Sigmoid colon (tissue), 4 donors: ENCODE measurements at regions not wholly inside any gene's neighbourhood (a gene's known extent, or its start where the extent isn't known, plus 50 kb on each side); places are given as distances from the start of the nearest gene placed in this dataset.

Experiments used
- POLR2A ChIP-seq, 2 donors: fragments of 450-650 bp; IDR thresholded peaks; one replicate each; pipeline ENCODE4 v1.6.1; 2016; ENCODE audit warnings: antibody characterized with exemption in 2 of 2, mild to moderate bottlenecking in 2 of 2, moderate library complexity in 2 of 2
- POLR2AphosphoS5 ChIP-seq, 4 donors: sonication (generic); formaldehyde crosslinking; IDR thresholded peaks; one replicate each; pipeline ENCODE4 v1.6.1; 2017; ENCODE audit warnings: antibody characterized with exemption in 4 of 4

DNA sequence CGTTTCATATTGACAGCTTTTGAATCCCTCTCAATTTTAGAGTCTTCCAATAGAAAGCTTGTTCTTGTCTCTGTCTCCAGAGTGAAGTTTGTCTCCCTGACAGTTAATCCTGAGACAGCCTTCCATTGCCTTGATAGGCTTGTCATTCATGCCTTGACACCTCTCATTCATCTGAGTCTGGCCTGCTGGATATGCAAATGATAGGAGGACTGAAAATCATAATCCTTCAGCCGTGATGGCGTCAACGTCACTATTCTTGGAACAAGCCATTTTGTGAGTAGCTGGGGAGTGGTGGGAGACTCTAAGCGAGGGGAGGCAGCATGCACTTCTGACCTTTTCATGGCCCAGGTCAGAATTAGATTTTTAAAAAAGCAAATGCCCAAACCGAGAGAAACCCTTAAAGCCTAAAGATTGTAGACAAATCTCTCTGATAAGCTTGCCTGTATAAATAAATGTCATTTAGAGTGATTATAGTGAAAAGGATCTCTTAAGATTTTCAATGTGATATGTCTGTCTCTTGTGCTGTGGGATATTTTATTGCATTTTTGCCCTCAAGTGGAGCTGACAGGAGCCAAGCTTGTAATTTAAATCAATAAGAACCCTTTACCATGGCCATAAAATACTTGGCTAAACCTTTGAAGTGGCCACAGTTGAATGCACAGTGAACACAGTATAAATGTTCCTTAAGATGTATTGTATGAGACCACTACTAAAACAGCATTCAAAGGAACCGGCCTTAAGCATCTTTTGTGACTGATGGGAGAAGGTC, 148.8 kb downstream of the SNX10 start:
- TF ChIP-seq POLR2A (IDR thresholded peaks at IDR 0.05) (no peak), POLR2AphosphoS5 (IDR thresholded peaks at IDR 0.05) (no peak)
